CD4-positive, alpha-beta T cell (primary cell): ENCODE measurements at regions not wholly inside any gene's neighbourhood (a gene's known extent, or its start where the extent isn't known, plus 50 kb on each side); places are given as distances from the start of the nearest gene placed in this dataset.

Source experiments
- ATAC-seq: fragments of 200-7000 bp; cut with Tn5 transposase; one replicate; pipeline ENCODE4 v1.10.0; 2022; ENCODE audit warnings: mild to moderate bottlenecking; ENCODE audit not compliant: poor library complexity
- CTCF ChIA-PET: fragments of 350-600 bp; sonication (Branson Sonifier 250); formaldehyde crosslinking; loops from one replicate; lab custom pipeline; 2021; ENCODE audit warnings: antibody characterized with exemption, inconsistent platforms; lab: Charles Lee
- POLR2A ChIA-PET: fragments of 350-600 bp; sonication (Branson Sonifier 250); formaldehyde crosslinking; loops from one replicate; lab custom pipeline; 2021; ENCODE audit warnings: antibody characterized with exemption, inconsistent platforms; lab: Charles Lee
- DNase-seq, 14 experiments: peaks; one replicate each; pipeline ENCODE4 v3.0.0-alpha.2; 2013 to 2020; ENCODE audit warnings: mixed read lengths in 2 of 14
- H3K27ac ChIP-seq, 2 donors: one replicate each; pipeline versions ENCODE4 v1.5.1 to v1.7.0; 2013; ENCODE audit warnings: low read length in 2 of 2, low read depth in 1 of 2, mild to moderate bottlenecking in 1 of 2
- H3K27me3 ChIP-seq, 2 experiments: 1 replicate in 1 of 2; 2 replicates in 1 of 2; pipeline versions ENCODE4 v1.6.1 to v1.7.0; 2013; ENCODE audit warnings: low read length in 2 of 2, control low read depth in 1 of 2, mild to moderate bottlenecking in 1 of 2, moderate library complexity in 1 of 2; ENCODE audit not compliant: insufficient read depth in 2 of 2, control insufficient read depth in 1 of 2
- H3K36me3 ChIP-seq: one replicate; pipeline ENCODE4 v1.6.1; 2013; ENCODE audit warnings: low read length, control low read depth; ENCODE audit not compliant: insufficient read depth
- H3K4me1 ChIP-seq: one replicate; pipeline ENCODE4 v1.6.1; 2013; ENCODE audit warnings: low read length, control low read depth; ENCODE audit not compliant: insufficient read depth
- H3K4me3 ChIP-seq: one replicate; pipeline ENCODE4 v1.5.1; 2013; ENCODE audit warnings: mild to moderate bottlenecking, low read length, moderate library complexity
- H3K9me3 ChIP-seq, 2 experiments: 1 replicate in 1 of 2; 2 replicates in 1 of 2; pipeline versions ENCODE4 v1.6.1 to v1.7.0; 2013; ENCODE audit warnings: low read length in 2 of 2, mild to moderate bottlenecking in 2 of 2, control low read depth in 1 of 2, moderate library complexity in 1 of 2; ENCODE audit not compliant: control insufficient read depth in 1 of 2, insufficient read depth in 1 of 2
- H3K27ac Mint-ChIP-seq: one replicate; pipeline ENCODE4 v1.8.0; 2020; ENCODE audit warnings: mixed read lengths
- H3K27me3 Mint-ChIP-seq: one replicate; pipeline ENCODE4 v1.8.0; 2021; ENCODE audit warnings: mixed read lengths
- H3K36me3 Mint-ChIP-seq: one replicate; pipeline ENCODE4 v1.8.0; 2021; ENCODE audit warnings: low read depth, mixed read lengths
- H3K4me1 Mint-ChIP-seq: one replicate; pipeline ENCODE4 v1.8.0; 2021; ENCODE audit warnings: low read depth, mixed read lengths
- H3K4me3 Mint-ChIP-seq: one replicate; pipeline ENCODE4 v1.8.0; 2020; ENCODE audit warnings: mild to moderate bottlenecking, mixed read lengths
- H3K9me3 Mint-ChIP-seq: one replicate; pipeline ENCODE4 v1.8.0; 2020; ENCODE audit warnings: mixed read lengths
- intact Hi-C, 2 experiments: fragments of 100-400 bp; cut with DNase I in 1 of 2; cut with micrococcal nuclease in 1 of 2; formaldehyde crosslinking; loops; one replicate each; pipeline versions ENCODE4 v1.15.1 to v1.9.0; 2023 to 2025; cut with DNase I, micrococcal nuclease
- TF ChIP-seq, protein P1 (sequence below): fragments of 200-600 bp; IDR thresholded peaks from one replicate; pipeline ENCODE4 v1.8.0; 2022; ENCODE audit warnings: antibody characterized with exemption, mild to moderate bottlenecking

DNA sequence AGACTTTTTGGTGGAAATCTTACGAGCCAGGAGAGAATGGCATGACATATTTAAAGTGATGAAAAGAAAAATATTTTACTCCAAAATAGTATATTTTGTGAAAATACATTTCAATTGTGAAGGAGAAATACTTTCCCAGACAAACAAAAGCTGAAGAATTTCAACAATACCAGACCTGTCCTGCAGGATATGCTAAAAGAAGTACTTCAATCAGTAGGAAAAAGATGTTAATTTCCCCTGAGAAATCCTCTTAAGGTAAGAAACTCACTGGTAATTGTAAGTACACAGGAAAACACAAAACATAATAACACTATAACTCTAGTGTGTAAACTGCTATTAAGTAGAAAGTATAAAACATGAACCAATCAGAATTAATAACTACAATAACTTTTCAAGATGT is 341.8 kb upstream of the GJE1 start:
- CTCF ChIA-PET = no interaction called here

DNA sequence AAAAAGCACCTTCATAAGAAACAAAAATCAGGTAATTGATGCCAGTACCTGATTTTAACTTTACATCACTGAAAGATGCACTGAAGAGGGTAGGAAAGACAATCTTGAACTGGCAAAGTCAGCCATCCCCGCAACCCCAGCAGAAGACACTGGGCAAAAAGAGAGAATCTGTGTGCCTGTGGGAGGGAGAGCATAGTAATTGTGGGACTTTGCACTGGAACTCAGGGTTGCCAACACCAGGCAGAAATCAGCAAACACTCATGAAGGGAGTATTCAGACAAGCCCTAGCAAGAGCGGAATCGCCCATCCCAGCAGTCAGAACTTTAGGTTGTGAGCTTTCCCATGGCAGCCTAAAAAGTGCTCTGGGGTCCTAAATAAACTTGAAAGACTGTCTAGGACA is 344.6 kb upstream of the GJE1 start:
- Histone ChIP-seq H3K36me3 (no peaks in the 10 kb centered on the region), H3K27me3 (no peaks in the 10 kb centered on the region), H3K27ac (no peak overlapping the region), H3K4me3 (no peak overlapping the region), H3K9me3 (no peaks in the 10 kb centered on the region), H3K4me1 (no peaks in the 10 kb centered on the region)
- intact Hi-C loops = no loop called here
- Mint-ChIP-seq H3K4me3 (no peak overlapping the region), H3K4me1 (no peaks in the 10 kb centered on the region), H3K27ac (no peak overlapping the region), H3K36me3 (no peaks in the 10 kb centered on the region), H3K27me3 (no peaks in the 10 kb centered on the region), H3K9me3 (peaks cover 3% of the 10 kb centered on the region)
- CTCF ChIA-PET = no interaction called here
- DNase-seq (no peak), ATAC-seq (no peak)
- TF ChIP-seq, protein P1, sequence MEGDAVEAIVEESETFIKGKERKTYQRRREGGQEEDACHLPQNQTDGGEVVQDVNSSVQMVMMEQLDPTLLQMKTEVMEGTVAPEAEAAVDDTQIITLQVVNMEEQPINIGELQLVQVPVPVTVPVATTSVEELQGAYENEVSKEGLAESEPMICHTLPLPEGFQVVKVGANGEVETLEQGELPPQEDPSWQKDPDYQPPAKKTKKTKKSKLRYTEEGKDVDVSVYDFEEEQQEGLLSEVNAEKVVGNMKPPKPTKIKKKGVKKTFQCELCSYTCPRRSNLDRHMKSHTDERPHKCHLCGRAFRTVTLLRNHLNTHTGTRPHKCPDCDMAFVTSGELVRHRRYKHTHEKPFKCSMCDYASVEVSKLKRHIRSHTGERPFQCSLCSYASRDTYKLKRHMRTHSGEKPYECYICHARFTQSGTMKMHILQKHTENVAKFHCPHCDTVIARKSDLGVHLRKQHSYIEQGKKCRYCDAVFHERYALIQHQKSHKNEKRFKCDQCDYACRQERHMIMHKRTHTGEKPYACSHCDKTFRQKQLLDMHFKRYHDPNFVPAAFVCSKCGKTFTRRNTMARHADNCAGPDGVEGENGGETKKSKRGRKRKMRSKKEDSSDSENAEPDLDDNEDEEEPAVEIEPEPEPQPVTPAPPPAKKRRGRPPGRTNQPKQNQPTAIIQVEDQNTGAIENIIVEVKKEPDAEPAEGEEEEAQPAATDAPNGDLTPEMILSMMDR = no peak
- POLR2A ChIA-PET = no interaction called here

More for the DNA sequence above, 341.8 kb upstream of the GJE1 start:
- no peaks in the 10 kb centered on the region for H3K4me1 Mint-ChIP-seq
- peaks cover 4% of the 10 kb centered on the region for H3K9me3 Mint-ChIP-seq
- Histone ChIP-seq H3K27ac (no peak overlapping the region), H3K27me3 (no peaks in the 10 kb centered on the region), H3K36me3 (no peaks in the 10 kb centered on the region), H3K4me3 (no peak overlapping the region), H3K9me3 (no peaks in the 10 kb centered on the region), H3K4me1 (no peaks in the 10 kb centered on the region)
- intact Hi-C loops = no loop called here
- no peak overlapping the region for H3K27ac Mint-ChIP-seq
- TF ChIP-seq, protein P1 = no peak
- POLR2A ChIA-PET = no interaction called here
- no peaks in the 10 kb centered on the region for H3K36me3 Mint-ChIP-seq
- DNase-seq (no peak), ATAC-seq (no peak)
- H3K27me3 Mint-ChIP-seq = no peaks in the 10 kb centered on the region
- no peak overlapping the region for H3K4me3 Mint-ChIP-seq

DNA sequence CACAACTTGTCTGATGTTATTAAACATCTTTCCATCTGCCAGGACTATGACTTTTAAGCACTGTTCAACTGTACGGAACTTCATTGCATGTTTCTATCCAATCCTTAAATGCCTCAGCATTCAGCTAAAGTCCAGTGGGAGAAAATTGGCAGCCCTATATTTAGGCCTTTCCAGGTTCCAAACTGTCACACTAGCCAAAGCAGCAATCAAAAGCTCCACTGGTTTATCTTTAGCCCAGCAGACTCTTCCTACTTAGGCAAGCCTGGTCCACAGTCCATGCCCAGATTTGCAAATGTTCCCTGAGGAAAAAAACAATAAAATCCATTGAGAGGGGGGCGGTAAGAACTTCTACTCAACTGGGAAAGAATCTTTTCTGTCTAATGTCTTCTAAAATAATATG is 349.1 kb upstream of the GJE1 start:
- no peak overlapping the region for H3K4me3 ChIP-seq
- no peaks in the 10 kb centered on the region for H3K27me3 ChIP-seq
- peaks cover 0 to 4% of the 10 kb centered on the region in 2 experiments for H3K9me3 ChIP-seq
- Mint-ChIP-seq H3K36me3 (no peaks in the 10 kb centered on the region), H3K9me3 (no peaks in the 10 kb centered on the region), H3K4me3 (no peak overlapping the region), H3K27ac (no peak overlapping the region), H3K27me3 (no peaks in the 10 kb centered on the region), H3K4me1 (no peaks in the 10 kb centered on the region)
- no peak overlapping the region for H3K27ac ChIP-seq
- POLR2A ChIA-PET = no interaction called here
- CTCF ChIA-PET = no interaction called here
- ATAC-seq (no peak), DNase-seq (no peak)
- TF ChIP-seq, protein P1 = no peak
- no peaks in the 10 kb centered on the region for H3K36me3 ChIP-seq
- H3K4me1 ChIP-seq = no peaks in the 10 kb centered on the region
- intact Hi-C loops = no loop called here
